Keratinocyte (primary cell): ENCODE measurements at regions not wholly inside any gene's neighbourhood (a gene's known extent, or its start where the extent isn't known, plus 50 kb on each side); places are given as distances from the start of the nearest gene placed in this dataset.

Experiments used
- DNase-seq: peaks from one replicate; pipeline ENCODE4 v3.0.0-alpha.2; 2011; ENCODE audit warnings: low read depth, missing footprints, low spot score
- FAIRE-seq: peaks from 2 replicates; lab custom pipeline; 2011; peaks lifted over from hg19 to GRCh38; lab: Jason Lieb, UNC
- H2AFZ ChIP-seq: 2 replicates; pipeline ENCODE4 v1.6.0; 2012; ENCODE audit warnings: low read length, control low read depth, inconsistent platforms; ENCODE audit not compliant: control insufficient read depth
- H3K27ac ChIP-seq: 2 replicates; pipeline ENCODE4 v1.5.1; 2011; ENCODE audit warnings: low read length; ENCODE audit not compliant: control insufficient read depth, insufficient read depth
- H3K27me3 ChIP-seq: 3 replicates; pipeline ENCODE4 v1.6.0; 2011; ENCODE audit warnings: low read length; ENCODE audit not compliant: control insufficient read depth, insufficient read depth; ENCODE audit errors: extremely low read depth
- H3K36me3 ChIP-seq, 2 experiments: 2 replicates in 1 of 2; 3 replicates in 1 of 2; pipeline ENCODE4 v1.5.1; 2011; ENCODE audit warnings: low read length in 2 of 2, mild to moderate bottlenecking in 1 of 2; ENCODE audit not compliant: control insufficient read depth in 2 of 2, insufficient read depth in 2 of 2; ENCODE audit errors: extremely low read depth in 1 of 2
- H3K4me1 ChIP-seq: 3 replicates; pipeline ENCODE4 v1.5.1; 2011; ENCODE audit warnings: low read length; ENCODE audit not compliant: control insufficient read depth, insufficient read depth; ENCODE audit errors: extremely low read depth
- H3K4me2 ChIP-seq: 3 replicates; pipeline ENCODE4 v1.6.0; 2011; ENCODE audit warnings: low read depth, low read length; ENCODE audit not compliant: control insufficient read depth, insufficient read depth; ENCODE audit errors: extremely low read depth
- H3K4me3 ChIP-seq, 3 experiments: fragments of 200-600 bp in 1 of 3; sonication (generic) in 1 of 3; 2 replicates in 2 of 3; 3 replicates in 1 of 3; pipeline ENCODE4 v1.5.1; 2011 to 2016; ENCODE audit warnings: low read length in 3 of 3, mild to moderate bottlenecking in 3 of 3, control low read depth in 2 of 3, inconsistent platforms in 1 of 3, low read depth in 1 of 3, mixed read lengths in 1 of 3, mixed run types in 1 of 3, moderate library complexity in 1 of 3; ENCODE audit not compliant: control insufficient read depth in 2 of 3, insufficient read depth in 2 of 3; ENCODE audit errors: extremely low read depth in 1 of 3
- H3K79me2 ChIP-seq: 2 replicates; pipeline ENCODE4 v1.6.0; 2012; ENCODE audit warnings: low read length; ENCODE audit not compliant: control insufficient read depth, insufficient read depth
- H3K9ac ChIP-seq: 3 replicates; pipeline ENCODE4 v1.6.0; 2011; ENCODE audit warnings: low read length; ENCODE audit not compliant: control insufficient read depth, insufficient read depth; ENCODE audit errors: extremely low read depth
- H3K9me1 ChIP-seq: 3 replicates; pipeline ENCODE4 v1.6.0; 2011; ENCODE audit warnings: low read length; ENCODE audit not compliant: control insufficient read depth, insufficient read depth; ENCODE audit errors: extremely low read depth
- H3K9me3 ChIP-seq: 2 replicates; pipeline ENCODE4 v1.5.1; 2012; ENCODE audit warnings: low read depth, low read length; ENCODE audit not compliant: control insufficient read depth
- H4K20me1 ChIP-seq: 3 replicates; pipeline ENCODE4 v1.6.0; 2011; ENCODE audit warnings: low read length; ENCODE audit not compliant: control insufficient read depth, insufficient read depth; ENCODE audit errors: extremely low read depth
- CTCF ChIP-seq, 3 experiments: IDR thresholded peaks in 1 of 3; conservative IDR thresholded peaks in 1 of 3; optimal IDR thresholded peaks in 1 of 3; 2 replicates in 2 of 3; 3 replicates in 1 of 3; pipeline versions ENCODE3 to v1.5.1; 2011; ENCODE audit warnings: low read length in 3 of 3, mild to moderate bottlenecking in 3 of 3, moderate library complexity in 2 of 3, control low read depth in 1 of 3, inconsistent platforms in 1 of 3; ENCODE audit not compliant: insufficient read depth in 2 of 3; ENCODE audit errors: extremely low read depth in 1 of 3
- EZH2 ChIP-seq: IDR thresholded peaks from one replicate; pipeline ENCODE4 v1.6.1; 2012; ENCODE audit warnings: inconsistent platforms, mild to moderate bottlenecking, low read length, moderate library complexity
- dilution Hi-C: fragments of 300-500 bp; cut with MboI; formaldehyde crosslinking; loops from one replicate; pipeline ENCODE4 v1.7.0; 2020; ENCODE audit warnings: low sequenced_read_pairs; ENCODE audit not compliant: extremely low pct_ligation_motif_present

DNA sequence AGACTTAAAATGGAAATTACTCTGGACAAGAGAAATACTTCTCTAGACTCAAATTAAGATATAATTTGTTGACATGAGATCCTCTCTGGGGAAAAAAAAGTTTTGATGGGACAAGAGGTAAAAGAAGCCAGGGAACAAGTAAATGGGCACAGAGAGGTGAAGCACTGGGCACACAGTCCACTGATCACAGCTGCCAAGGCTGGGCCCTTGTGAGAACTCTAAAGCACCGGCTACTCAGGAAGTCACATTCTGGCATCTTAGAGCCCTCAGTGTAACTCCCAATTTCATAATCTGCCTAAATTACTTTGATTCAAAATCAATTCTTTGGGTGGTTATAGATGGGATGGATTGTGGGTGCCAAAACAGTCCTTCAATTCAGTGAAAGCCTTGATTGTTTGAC is 123.2 kb upstream of the CACNA2D1 start:
- dilution Hi-C loops = no loop called here
- no peak overlapping the region for H3K4me2 ChIP-seq
- H3K27me3 ChIP-seq = no peaks in the 10 kb centered on the region
- H3K9me3 ChIP-seq = no peaks in the 10 kb centered on the region
- no peak overlapping the region for H3K9ac ChIP-seq
- no peaks in the 10 kb centered on the region for H4K20me1 ChIP-seq
- H2AFZ ChIP-seq = no peak overlapping the region
- TF ChIP-seq CTCF (optimal IDR thresholded peaks at IDR 0.05 in 1 of 3, IDR thresholded peaks at IDR 0.05 in 1 of 3, conservative IDR thresholded peaks at IDR 0.05 in 1 of 3; ENCODE audit: extremely low read depth in 1 of 3, insufficient read depth in 2 of 3, low read length in 3 of 3) (no peak), EZH2 (no peak)
- DNase-seq (no peak), FAIRE-seq (no peak)
- no peaks in the 10 kb centered on the region for H3K79me2 ChIP-seq
- no peak overlapping the region for H3K27ac ChIP-seq
- no peak overlapping the region for H3K4me3 ChIP-seq
- no peaks in the 10 kb centered on the region for H3K9me1 ChIP-seq
- H3K36me3 ChIP-seq = no peaks in the 10 kb centered on the region
- H3K4me1 ChIP-seq = no peaks in the 10 kb centered on the region

DNA sequence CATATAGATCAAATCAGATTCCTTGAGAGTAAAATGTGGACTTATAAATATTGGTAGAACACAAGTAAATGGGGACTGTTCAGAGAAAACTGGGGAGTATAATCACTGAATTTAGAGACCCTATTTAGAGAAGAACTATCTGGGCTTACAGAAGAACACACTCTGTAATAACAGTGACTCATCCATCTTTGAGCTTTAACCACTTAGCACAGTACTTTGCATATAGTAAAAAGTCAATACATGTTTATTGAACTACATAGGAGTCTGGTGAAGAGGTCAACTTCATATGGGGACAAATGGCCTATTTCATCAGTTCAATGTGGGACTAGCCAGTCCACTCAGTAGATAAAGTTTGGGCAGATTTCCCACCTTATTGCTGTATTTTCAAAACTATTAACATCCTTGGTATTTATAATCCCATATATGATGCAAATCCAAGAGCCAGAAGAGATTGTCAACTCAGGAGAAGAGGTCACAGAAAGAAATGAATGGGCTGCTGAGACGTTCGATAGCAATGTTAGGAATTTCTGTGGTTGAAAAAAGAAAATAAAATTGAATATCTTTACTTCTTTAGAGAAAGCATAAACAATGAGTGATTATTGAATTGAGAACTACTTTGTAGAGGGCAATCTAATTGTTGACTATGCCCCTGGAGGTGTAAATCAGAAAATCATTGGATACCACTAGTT is 119.3 kb upstream of the CACNA2D1 start:
- no peaks in the 10 kb centered on the region for H3K27me3 ChIP-seq
- H3K9me3 ChIP-seq = no peaks in the 10 kb centered on the region
- TF ChIP-seq EZH2 (no peak), CTCF (optimal IDR thresholded peaks at IDR 0.05 in 1 of 3, IDR thresholded peaks at IDR 0.05 in 1 of 3, conservative IDR thresholded peaks at IDR 0.05 in 1 of 3; ENCODE audit: extremely low read depth in 1 of 3, insufficient read depth in 2 of 3, low read length in 3 of 3) (no peak)
- H3K9me1 ChIP-seq = no peaks in the 10 kb centered on the region
- no peak for DNase-seq
- H3K36me3 ChIP-seq = no peaks in the 10 kb centered on the region
- no peak overlapping the region for H3K9ac ChIP-seq
- H2AFZ ChIP-seq = no peak overlapping the region
- H3K4me2 ChIP-seq = no peak overlapping the region
- H4K20me1 ChIP-seq = no peaks in the 10 kb centered on the region
- FAIRE-seq = no peak
- H3K4me1 ChIP-seq = no peaks in the 10 kb centered on the region
- dilution Hi-C loops = no loop called here
- H3K4me3 ChIP-seq = no peak overlapping the region
- no peak overlapping the region for H3K27ac ChIP-seq
- no peaks in the 10 kb centered on the region for H3K79me2 ChIP-seq
